Psoas muscle (tissue), 7 donors: ENCODE measurements at regions not wholly inside any gene's neighbourhood (a gene's known extent, or its start where the extent isn't known, plus 50 kb on each side); places are given as distances from the start of the nearest gene placed in this dataset.
"Not testable (repeated sequence)": the region's sequence is repeated elsewhere in the genome, so short reads cannot be mapped to it uniquely, and the experiment has no call there.

Experiments
- ATAC-seq, 4 donors: fragments of 200-7000 bp; cut with Tn5 transposase; one replicate each; pipeline ENCODE4 v1.9.1; 2020; ENCODE audit warnings: moderate library complexity in 3 of 4, mild to moderate bottlenecking in 2 of 4
- DNase-seq, 2 donors: peaks; one replicate each; pipeline ENCODE4 v3.0.0-alpha.2; 2020
- H3K27ac ChIP-seq: fragments of 200-600 bp; one replicate; pipeline ENCODE4 v1.8.0; 2022
- H3K27me3 ChIP-seq, 3 donors: fragments of 200-600 bp in 1 of 3; one replicate each; pipeline versions ENCODE4 v1.6.1 to v1.8.0; 2013 to 2022; ENCODE audit warnings: low read length in 2 of 3, mild to moderate bottlenecking in 2 of 3, moderate library complexity in 1 of 3; ENCODE audit not compliant: insufficient read depth in 3 of 3
- H3K36me3 ChIP-seq, 2 donors: fragments of 200-600 bp in 1 of 2; one replicate each; pipeline versions ENCODE4 v1.6.1 to v1.8.0; 2013 to 2022; ENCODE audit warnings: low read depth in 1 of 2, mild to moderate bottlenecking in 1 of 2, moderate library complexity in 1 of 2; ENCODE audit not compliant: insufficient read depth in 1 of 2
- H3K4me1 ChIP-seq: fragments of 200-600 bp; one replicate; pipeline ENCODE4 v1.8.0; 2022
- H3K4me3 ChIP-seq: fragments of 200-600 bp; one replicate; pipeline ENCODE4 v1.8.0; 2022; ENCODE audit warnings: mild to moderate bottlenecking
- H3K9me3 ChIP-seq: fragments of 200-600 bp; one replicate; pipeline ENCODE4 v1.8.0; 2022
- CTCF ChIP-seq: fragments of 200-600 bp; IDR thresholded peaks from one replicate; pipeline ENCODE4 v1.8.0; 2022; ENCODE audit warnings: antibody characterized with exemption
- WGBS, 3 donors: extraction: QIAGEN DNeasy Blood & Tissue Kit; methylation state at CpG; one replicate each; pipeline versions ENCODE4 v1.1.6 to v1.1.7; 2013; 5-methylcytosine and 5-hydroxymethylcytosine counted together
- intact Hi-C, 2 donors: fragments of 100-400 bp; cut with DNase I; formaldehyde crosslinking; loops; one replicate each; pipeline versions ENCODE4 v1.11.0 to v1.14.2; 2022
- donor health status: healthy with polysubstance abuse.
- donor health status: DM: no; HTN: no; CAD: no; lungs with moderate emphysema.
- donor health status: Bipolar disorder and iron deficiency.
- donor health status: healthy.
- donor health status: DM: yes; HTN: yes; CAD: no.
- donor health status: DM: no; HTN: no; CAD: no.
- donor health status: DM: yes; HTN: yes; CAD: no.

- H3K4me1 ChIP-seq, H3K9me3 ChIP-seq, ATAC-seq, intact Hi-C loops, DNase-seq, H3K36me3 ChIP-seq, H3K27ac ChIP-seq, H3K4me3 ChIP-seq, H3K27me3 ChIP-seq: not testable (repeated sequence)
- 67 to 87% (median 84%) methylated on average over 2 of the region's 2 CpGs for WGBS, 3 donors
These were observed 56.1 kb upstream of the GABRA3 start for GRCh38 chrX:152507168-152507567.

- Histone ChIP-seq H3K4me3 (no peak overlapping the region), H3K27me3 (no peaks in the 10 kb centered on the region), H3K36me3 (no peaks in the 10 kb centered on the region), H3K27ac (no peak overlapping the region), H3K9me3 (peaks cover 3% of the 10 kb centered on the region), H3K4me1 (no peaks in the 10 kb centered on the region)
- no peak for TF ChIP-seq CTCF
- ATAC-seq (no peak), DNase-seq (no peak)
- intact Hi-C loops = no loop called here
- 32 to 42% (median 33%) methylated on average over 1 of the region's 1 CpG for WGBS, 3 donors
These were observed 69.5 kb upstream of the GABRA3 start for GRCh38 chrX:152520653-152521052.

GRCh38 chrX:152528193-152528592 lies 77.1 kb upstream of the GABRA3 start:
- DNase-seq (no peak), ATAC-seq (no peak)
- Histone ChIP-seq H3K4me1 (no peaks in the 10 kb centered on the region), H3K27me3 (no peaks in the 10 kb centered on the region), H3K36me3 (no peaks in the 10 kb centered on the region), H3K9me3 (peaks cover 1% of the 10 kb centered on the region), H3K4me3 (no peak overlapping the region), H3K27ac (no peak overlapping the region)
- TF ChIP-seq CTCF = no peak
- intact Hi-C loops = no loop called here

GRCh38 chrX:152530967-152531366 lies 79.9 kb upstream of the GABRA3 start:
- H3K4me1 ChIP-seq = no peaks in the 10 kb centered on the region
- WGBS, 3 donors = 87 to 95% (median 90%) methylated on average over 2 of the region's 2 CpGs
- intact Hi-C loops = loop anchor here in 1 of 2 donors (10.0 kb wide), 1 partner anchor 196 kb away; no protein-coding TSS in a partner anchor
- ATAC-seq (no peak), DNase-seq (no peak)
- no peaks in the 10 kb centered on the region for H3K27me3 ChIP-seq
- no peaks in the 10 kb centered on the region for H3K9me3 ChIP-seq
- H3K4me3 ChIP-seq = no peak overlapping the region
- TF ChIP-seq CTCF = no peak
- no peaks in the 10 kb centered on the region for H3K36me3 ChIP-seq
- H3K27ac ChIP-seq = no peak overlapping the region

GRCh38 chrX:152537373-152537772 lies 86.3 kb upstream of the GABRA3 start:
- no peak for TF ChIP-seq CTCF
- 8 to 16% (median 15%) methylated on average over 2 of the region's 2 CpGs for WGBS, 3 donors
- no peak for DNase-seq
- intact Hi-C loops = loop anchor here in 1 of 2 donors (10.0 kb wide), 1 partner anchor 203 kb away; no protein-coding TSS in a partner anchor
- H3K4me3 ChIP-seq = no peak overlapping the region
- no peak for ATAC-seq
- H3K36me3 ChIP-seq = no peaks in the 10 kb centered on the region
- H3K9me3 ChIP-seq = no peaks in the 10 kb centered on the region
- no peak overlapping the region for H3K27ac ChIP-seq
- H3K4me1 ChIP-seq = no peaks in the 10 kb centered on the region
- H3K27me3 ChIP-seq = peaks cover 0 to 6% (median 0%) of the 10 kb centered on the region in 3 donors
